Fibroblast of mammary gland (primary cell): ENCODE measurements at regions not wholly inside any gene's neighbourhood (a gene's known extent, or its start where the extent isn't known, plus 50 kb on each side); places are given as distances from the start of the nearest gene placed in this dataset.
A peak's percentile ranks its signal among the peaks of the same experiment; 100 is the strongest.

ENCODE experiments used
- DNase-seq: peaks from one replicate; pipeline ENCODE4 v3.0.0-alpha.2; 2010; ENCODE audit warnings: low read depth
- H3K4me3 ChIP-seq: 2 replicates; pipeline ENCODE4 v1.5.1; 2011; ENCODE audit warnings: low read depth, mild to moderate bottlenecking, low read length, moderate library complexity; ENCODE audit not compliant: control insufficient read depth
- TF ChIP-seq, protein P1 (sequence below): conservative IDR thresholded peaks from 2 replicates; pipeline ENCODE4 v1.5.1; 2011; ENCODE audit warnings: low read depth, low read length, inconsistent platforms; ENCODE audit not compliant: control insufficient read depth, insufficient read depth

DNA sequence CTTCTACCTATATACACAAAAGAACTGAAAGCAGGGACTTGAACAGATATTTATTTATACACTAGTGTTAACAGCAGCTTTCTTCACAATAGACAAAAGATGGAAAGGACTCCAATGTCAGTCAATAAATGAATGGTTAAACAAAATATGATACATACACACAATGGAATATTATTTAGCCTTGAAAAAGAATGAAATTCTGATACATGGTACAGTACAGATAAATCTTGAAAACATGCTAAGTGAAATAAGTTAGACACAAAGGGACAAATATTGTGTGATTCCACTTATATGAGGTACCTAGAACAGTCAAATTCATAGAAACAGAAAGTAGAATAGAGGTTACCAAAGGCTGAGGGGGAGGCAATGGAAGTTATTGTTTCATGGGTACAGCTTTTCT lies 79.8 kb upstream of the ADTRP start:
- DNase-seq: no peak
- H3K4me3 ChIP-seq: no peak overlapping the region
- TF ChIP-seq, protein P1, sequence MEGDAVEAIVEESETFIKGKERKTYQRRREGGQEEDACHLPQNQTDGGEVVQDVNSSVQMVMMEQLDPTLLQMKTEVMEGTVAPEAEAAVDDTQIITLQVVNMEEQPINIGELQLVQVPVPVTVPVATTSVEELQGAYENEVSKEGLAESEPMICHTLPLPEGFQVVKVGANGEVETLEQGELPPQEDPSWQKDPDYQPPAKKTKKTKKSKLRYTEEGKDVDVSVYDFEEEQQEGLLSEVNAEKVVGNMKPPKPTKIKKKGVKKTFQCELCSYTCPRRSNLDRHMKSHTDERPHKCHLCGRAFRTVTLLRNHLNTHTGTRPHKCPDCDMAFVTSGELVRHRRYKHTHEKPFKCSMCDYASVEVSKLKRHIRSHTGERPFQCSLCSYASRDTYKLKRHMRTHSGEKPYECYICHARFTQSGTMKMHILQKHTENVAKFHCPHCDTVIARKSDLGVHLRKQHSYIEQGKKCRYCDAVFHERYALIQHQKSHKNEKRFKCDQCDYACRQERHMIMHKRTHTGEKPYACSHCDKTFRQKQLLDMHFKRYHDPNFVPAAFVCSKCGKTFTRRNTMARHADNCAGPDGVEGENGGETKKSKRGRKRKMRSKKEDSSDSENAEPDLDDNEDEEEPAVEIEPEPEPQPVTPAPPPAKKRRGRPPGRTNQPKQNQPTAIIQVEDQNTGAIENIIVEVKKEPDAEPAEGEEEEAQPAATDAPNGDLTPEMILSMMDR: no peak

DNA sequence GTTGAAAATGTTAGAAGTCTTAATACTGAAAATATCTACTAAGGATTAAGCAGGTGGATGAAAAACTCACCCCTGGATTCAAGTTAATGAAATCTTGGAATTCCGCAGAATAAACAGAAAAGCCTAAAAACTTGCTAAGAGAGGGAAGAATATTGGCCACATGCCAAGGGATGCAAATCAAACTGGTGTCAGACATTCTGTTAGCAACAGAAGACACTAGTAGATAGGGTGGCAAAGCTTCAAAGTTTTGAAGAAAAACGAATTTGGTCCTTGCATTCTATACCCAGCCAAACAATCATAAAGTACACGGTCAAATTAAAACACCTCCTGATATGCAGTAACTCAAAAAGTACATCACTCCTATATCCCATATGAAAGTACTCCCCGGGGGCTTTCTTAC lies 77.1 kb upstream of the ADTRP start:
- no peak overlapping the region for H3K4me3 ChIP-seq
- TF ChIP-seq, protein P1: no peak
- no peak for DNase-seq

DNA sequence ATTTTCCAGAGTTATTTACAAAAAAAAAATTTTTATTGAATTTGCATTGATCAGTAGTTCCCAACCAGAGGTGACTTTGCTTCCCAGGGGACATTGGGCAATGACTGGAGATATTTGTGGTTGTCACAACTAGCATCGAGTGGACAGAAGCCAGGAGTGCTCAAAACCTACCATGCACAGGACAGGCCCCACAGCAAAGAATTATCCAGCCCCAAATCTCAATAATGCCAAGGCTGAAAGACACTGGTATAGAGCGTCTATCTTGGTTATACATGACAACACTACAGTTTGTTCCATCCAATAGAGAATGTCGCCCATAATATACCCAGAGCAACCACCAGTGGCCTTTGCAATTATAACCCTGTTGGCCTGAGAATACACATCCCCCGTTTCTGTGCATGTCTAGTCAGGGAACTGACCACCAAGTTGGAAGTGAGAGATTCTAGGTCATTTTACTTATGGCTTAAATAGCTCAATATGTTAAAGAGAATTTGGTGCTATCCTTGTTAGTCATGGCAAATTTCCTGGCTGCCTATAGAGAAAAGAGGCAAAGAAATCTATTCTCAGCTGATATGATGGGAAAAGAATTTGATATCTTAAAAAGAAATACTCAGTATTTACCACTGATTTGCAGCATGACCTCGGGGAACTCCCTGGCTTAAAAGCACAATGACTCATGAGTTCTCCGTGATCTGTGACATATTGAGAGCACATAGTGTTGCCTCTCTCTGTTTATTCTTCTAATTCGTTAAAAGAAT lies 76.0 kb upstream of the ADTRP start:
- TF ChIP-seq, protein P1: no peak
- no peak overlapping the region for H3K4me3 ChIP-seq
- DNase-seq: peak; percentile 80

DNA sequence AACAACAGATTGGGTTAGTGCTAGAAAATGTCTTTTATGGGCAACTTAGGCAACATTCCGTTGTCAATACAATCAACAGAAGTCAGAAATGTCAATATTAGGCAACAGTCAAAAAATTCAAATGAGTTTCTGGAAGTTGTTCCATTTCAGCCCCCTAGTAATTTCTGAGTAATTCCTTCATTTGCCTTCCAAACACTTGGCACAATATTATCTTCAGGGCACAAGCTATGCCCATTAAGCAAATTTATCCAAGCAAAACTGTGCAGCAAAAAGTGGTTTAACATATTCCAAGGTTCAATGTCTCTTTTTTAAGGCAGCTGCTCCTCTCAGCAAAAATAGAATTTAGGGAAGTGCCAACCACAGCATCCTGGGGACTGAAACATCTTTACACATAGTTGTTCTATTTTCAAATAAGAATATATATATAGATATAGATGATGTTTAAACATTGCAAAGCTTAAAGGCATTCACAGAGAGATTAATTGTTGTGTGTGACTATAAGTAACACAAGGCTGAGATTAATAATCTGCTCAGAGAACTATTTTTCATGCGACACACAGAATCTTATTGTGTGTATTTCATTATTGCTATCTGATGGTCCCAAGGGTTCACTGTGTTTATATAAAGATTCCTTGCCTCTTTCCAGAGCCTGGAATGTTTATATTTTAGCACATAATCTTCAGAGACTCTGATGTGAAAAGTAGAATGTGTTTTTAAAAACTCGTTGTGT lies 75.2 kb upstream of the ADTRP start:
- TF ChIP-seq, protein P1: no peak
- DNase-seq: no peak
- H3K4me3 ChIP-seq: no peak overlapping the region

DNA sequence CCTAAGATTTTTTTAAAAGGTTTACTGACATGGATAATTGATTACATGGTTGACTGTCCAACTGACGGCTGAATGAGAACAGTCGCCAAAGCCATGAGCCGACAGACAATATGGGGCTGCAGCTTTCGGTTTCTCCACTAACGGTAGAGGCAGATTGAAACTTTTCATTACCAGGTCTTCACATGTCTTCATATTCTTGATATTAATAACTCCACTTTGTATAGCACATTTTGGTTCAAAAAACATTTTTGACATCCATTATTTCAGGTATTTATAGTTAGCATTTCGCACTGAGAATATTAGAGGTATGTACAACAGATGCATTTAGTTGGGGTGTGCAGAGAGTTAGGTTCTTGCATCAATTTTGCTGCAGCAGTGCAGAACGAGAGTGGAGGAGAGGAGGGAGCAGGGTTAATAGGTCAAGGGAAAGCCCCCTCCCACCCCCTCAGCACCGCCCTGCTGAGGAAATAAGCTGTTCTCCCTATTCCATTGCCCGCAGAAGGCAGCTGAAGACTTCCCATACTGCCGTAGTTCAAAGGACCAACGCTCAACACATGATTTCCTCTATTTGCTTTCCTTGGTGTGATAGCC lies 73.6 kb upstream of the ADTRP start:
- DNase-seq: no peak
- no peak overlapping the region for H3K4me3 ChIP-seq

DNA sequence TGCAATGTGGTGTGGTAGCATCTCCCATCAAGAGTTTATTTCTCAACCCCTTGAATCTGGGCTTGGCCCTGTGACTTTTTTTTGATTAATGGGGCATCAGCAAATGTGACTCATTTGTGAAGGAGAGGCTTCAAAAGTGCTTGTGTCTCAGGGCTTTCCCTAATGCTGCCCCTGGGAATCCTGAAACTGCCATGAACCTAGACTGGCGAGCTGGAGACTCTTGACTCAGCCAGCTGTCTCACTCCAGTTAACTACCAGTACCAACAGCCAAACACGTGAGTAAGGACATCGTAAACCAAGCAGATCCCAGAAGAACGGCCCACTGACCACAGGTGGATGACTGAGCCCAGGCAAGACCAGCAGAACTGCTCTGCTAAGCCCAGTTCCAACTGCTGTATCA lies 72.8 kb upstream of the ADTRP start:
- peak; percentile 96 for DNase-seq
- H3K4me3 ChIP-seq: no peak overlapping the region
- TF ChIP-seq, protein P1: no peak

More for the DNA sequence above, 73.6 kb upstream of the ADTRP start:
- TF ChIP-seq, protein P1: no peak
